Type B pancreatic cell (in vitro differentiated cells): ENCODE measurements at regions not wholly inside any gene's neighbourhood (a gene's known extent, or its start where the extent isn't known, plus 50 kb on each side); places are given as distances from the start of the nearest gene placed in this dataset.

Source experiments
- DNase-seq: peaks from one replicate; pipeline ENCODE4 v3.0.0; 2021; ENCODE audit warnings: mixed read lengths; ENCODE audit not compliant: unreplicated experiment; ENCODE audit errors: extremely low spot score
- H3K27ac Mint-ChIP-seq: 2 replicates; pipeline ENCODE4 v1.8.0; 2021; ENCODE audit warnings: mild to moderate bottlenecking, mixed read lengths
- H3K27me3 Mint-ChIP-seq: 2 replicates; pipeline ENCODE4 v1.8.0; 2021; ENCODE audit warnings: mixed read lengths
- H3K36me3 Mint-ChIP-seq: 2 replicates; pipeline ENCODE4 v1.8.0; 2021; ENCODE audit warnings: mixed read lengths
- H3K4me1 Mint-ChIP-seq: one replicate; pipeline ENCODE4 v1.8.0; 2021; ENCODE audit warnings: mixed read lengths; ENCODE audit not compliant: unreplicated experiment
- H3K4me3 Mint-ChIP-seq: 2 replicates; pipeline ENCODE4 v1.8.0; 2021; ENCODE audit warnings: mild to moderate bottlenecking, mixed read lengths
- H3K9me3 Mint-ChIP-seq: 2 replicates; pipeline ENCODE4 v1.8.0; 2021; ENCODE audit warnings: mixed read lengths
- TF ChIP-seq, protein P1 (sequence below): fragments of 200-600 bp; sonication (generic); conservative IDR thresholded peaks from 2 replicates; pipeline ENCODE4 v1.5.0; 2021; ENCODE audit warnings: antibody characterized with exemption, mild to moderate bottlenecking

DNA sequence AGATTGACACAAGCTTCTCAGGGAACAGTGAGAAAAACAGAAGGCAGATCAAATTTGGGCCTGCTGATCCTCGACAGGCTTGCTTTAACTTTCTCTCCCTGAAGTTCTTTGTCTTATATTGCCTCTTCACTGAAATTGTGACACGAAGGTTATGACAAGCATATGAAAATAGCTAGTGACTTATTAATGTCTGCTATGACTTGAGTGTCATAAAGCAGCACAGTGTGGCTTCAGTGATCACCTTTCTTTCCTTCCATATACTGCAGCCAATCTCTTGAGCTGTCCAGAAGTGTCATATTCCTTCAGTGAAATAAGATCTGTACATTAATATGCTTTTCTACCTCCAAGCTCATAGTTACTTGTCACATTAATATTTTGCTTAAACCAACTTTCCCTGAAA is 870.2 kb downstream of the C4orf33 start:
- H3K9me3 Mint-ChIP-seq: no peaks in the 10 kb centered on the region
- H3K27ac Mint-ChIP-seq: no peak overlapping the region
- TF ChIP-seq, protein P1, sequence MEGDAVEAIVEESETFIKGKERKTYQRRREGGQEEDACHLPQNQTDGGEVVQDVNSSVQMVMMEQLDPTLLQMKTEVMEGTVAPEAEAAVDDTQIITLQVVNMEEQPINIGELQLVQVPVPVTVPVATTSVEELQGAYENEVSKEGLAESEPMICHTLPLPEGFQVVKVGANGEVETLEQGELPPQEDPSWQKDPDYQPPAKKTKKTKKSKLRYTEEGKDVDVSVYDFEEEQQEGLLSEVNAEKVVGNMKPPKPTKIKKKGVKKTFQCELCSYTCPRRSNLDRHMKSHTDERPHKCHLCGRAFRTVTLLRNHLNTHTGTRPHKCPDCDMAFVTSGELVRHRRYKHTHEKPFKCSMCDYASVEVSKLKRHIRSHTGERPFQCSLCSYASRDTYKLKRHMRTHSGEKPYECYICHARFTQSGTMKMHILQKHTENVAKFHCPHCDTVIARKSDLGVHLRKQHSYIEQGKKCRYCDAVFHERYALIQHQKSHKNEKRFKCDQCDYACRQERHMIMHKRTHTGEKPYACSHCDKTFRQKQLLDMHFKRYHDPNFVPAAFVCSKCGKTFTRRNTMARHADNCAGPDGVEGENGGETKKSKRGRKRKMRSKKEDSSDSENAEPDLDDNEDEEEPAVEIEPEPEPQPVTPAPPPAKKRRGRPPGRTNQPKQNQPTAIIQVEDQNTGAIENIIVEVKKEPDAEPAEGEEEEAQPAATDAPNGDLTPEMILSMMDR: no peak
- DNase-seq: no peak
- H3K4me1 Mint-ChIP-seq: no peaks in the 10 kb centered on the region
- no peak overlapping the region for H3K4me3 Mint-ChIP-seq
- H3K27me3 Mint-ChIP-seq: no peaks in the 10 kb centered on the region
- no peaks in the 10 kb centered on the region for H3K36me3 Mint-ChIP-seq

DNA sequence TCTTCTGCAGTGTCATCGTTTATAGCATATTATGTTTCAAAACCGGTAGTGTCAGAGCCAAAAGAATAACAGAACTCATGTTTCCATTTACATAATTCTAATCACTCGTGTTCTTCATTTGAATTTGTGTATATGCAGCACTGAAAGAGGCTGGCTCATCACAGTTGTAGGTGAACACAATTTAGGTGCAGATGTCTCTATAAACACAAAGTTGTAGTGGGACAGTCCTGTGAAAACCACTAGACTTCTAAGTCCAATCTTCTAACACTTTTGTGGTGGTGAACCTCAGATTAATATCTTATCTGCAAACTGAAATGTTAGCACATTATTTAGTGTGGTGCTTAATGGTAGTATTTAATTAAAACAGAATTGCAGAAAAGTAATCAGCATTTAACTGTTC is 872.4 kb downstream of the C4orf33 start:
- no peaks in the 10 kb centered on the region for H3K36me3 Mint-ChIP-seq

GRCh38 chr4:129968778-129969177 is 872.8 kb downstream of the C4orf33 start:
- Mint-ChIP-seq H3K36me3 (no peaks in the 10 kb centered on the region), H3K4me3 (no peak overlapping the region), H3K4me1 (no peaks in the 10 kb centered on the region), H3K9me3 (no peaks in the 10 kb centered on the region), H3K27ac (no peak overlapping the region), H3K27me3 (no peaks in the 10 kb centered on the region)
- no peak for DNase-seq
- TF ChIP-seq, protein P1: no peak

More for the DNA sequence above, 872.4 kb downstream of the C4orf33 start:
- Mint-ChIP-seq H3K27ac (no peak overlapping the region), H3K27me3 (no peaks in the 10 kb centered on the region), H3K9me3 (no peaks in the 10 kb centered on the region), H3K4me1 (no peaks in the 10 kb centered on the region), H3K4me3 (no peak overlapping the region)
- TF ChIP-seq, protein P1: no peak
- no peak for DNase-seq

DNA sequence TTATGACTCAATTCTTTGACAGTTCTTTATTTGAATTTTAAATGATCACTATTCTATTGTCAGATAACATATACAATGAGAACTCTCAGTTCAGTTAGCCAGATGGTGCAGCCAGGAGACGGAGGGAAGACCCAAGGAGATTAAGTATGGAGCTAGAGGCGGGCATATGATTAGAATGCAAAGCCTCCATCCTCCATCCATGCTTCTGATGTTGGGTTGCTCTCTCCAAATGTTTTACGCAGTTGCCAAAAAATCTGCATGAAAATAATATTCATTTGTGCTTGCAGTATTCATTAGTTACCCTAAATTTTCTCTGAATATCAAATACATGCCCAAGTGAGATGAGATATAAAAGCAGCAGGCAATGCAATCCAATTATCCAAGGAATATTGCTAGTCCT is 874.8 kb downstream of the C4orf33 start:
- H3K9me3 Mint-ChIP-seq: no peaks in the 10 kb centered on the region

GRCh38 chr4:129971419-129971818 is 875.5 kb downstream of the C4orf33 start:
- Mint-ChIP-seq H3K36me3 (no peaks in the 10 kb centered on the region), H3K9me3 (no peaks in the 10 kb centered on the region), H3K27me3 (no peaks in the 10 kb centered on the region), H3K4me1 (no peaks in the 10 kb centered on the region), H3K4me3 (no peak overlapping the region), H3K27ac (no peak overlapping the region)
- TF ChIP-seq, protein P1: no peak
- no peak for DNase-seq

More for the DNA sequence above, 874.8 kb downstream of the C4orf33 start:
- Mint-ChIP-seq H3K4me3 (no peak overlapping the region), H3K27ac (no peak overlapping the region), H3K27me3 (no peaks in the 10 kb centered on the region), H3K36me3 (no peaks in the 10 kb centered on the region), H3K4me1 (no peaks in the 10 kb centered on the region)
- DNase-seq: no peak
- TF ChIP-seq, protein P1: no peak

- no peak overlapping the region for H3K4me3 Mint-ChIP-seq
- H3K27ac Mint-ChIP-seq: no peak overlapping the region
- no peaks in the 10 kb centered on the region for H3K36me3 Mint-ChIP-seq
- H3K9me3 Mint-ChIP-seq: no peaks in the 10 kb centered on the region
- H3K27me3 Mint-ChIP-seq: no peaks in the 10 kb centered on the region
- H3K4me1 Mint-ChIP-seq: no peaks in the 10 kb centered on the region
- DNase-seq: no peak
- TF ChIP-seq, protein P1: no peak
Observed at GRCh38 chr4:129972257-129972656, 876.3 kb downstream of the C4orf33 start.
